GM23248 (cell line): ENCODE measurements at regions not wholly inside any gene's neighbourhood (a gene's known extent, or its start where the extent isn't known, plus 50 kb on each side); places are given as distances from the start of the nearest gene placed in this dataset.

ENCODE experiments used
- DNase-seq: peaks from one replicate; pipeline ENCODE4 v3.0.0-alpha.2; 2015
- H2AFZ ChIP-seq: fragments of 200-600 bp; sonication (generic); 2 replicates; pipeline ENCODE4 v1.6.1; 2016; ENCODE audit warnings: antibody characterized with exemption
- H3F3A ChIP-seq: fragments of 200-600 bp; sonication (generic); 2 replicates; pipeline ENCODE4 v1.6.1; 2016; ENCODE audit warnings: mild to moderate bottlenecking, antibody characterized with exemption, mixed run types; ENCODE audit not compliant: insufficient read depth
- H3K27ac ChIP-seq: fragments of 200-600 bp; sonication (generic); 2 replicates; pipeline ENCODE4 v1.5.1; 2016; ENCODE audit warnings: mild to moderate bottlenecking
- H3K27me3 ChIP-seq: fragments of 200-600 bp; sonication (generic); replicated peaks from 2 replicates; pipeline ENCODE4 v1.6.1; 2016; ENCODE audit warnings: mild to moderate bottlenecking; ENCODE audit not compliant: insufficient read depth
- H3K36me3 ChIP-seq: fragments of 200-600 bp; sonication (generic); 2 replicates; pipeline ENCODE4 v1.6.1; 2016; ENCODE audit warnings: low read depth, mild to moderate bottlenecking
- H3K4me1 ChIP-seq: fragments of 200-600 bp; sonication (generic); 2 replicates; pipeline ENCODE4 v1.6.1; 2016; ENCODE audit warnings: mild to moderate bottlenecking; ENCODE audit not compliant: insufficient read depth
- H3K4me2 ChIP-seq: fragments of 200-600 bp; sonication (generic); one replicate; pipeline ENCODE4 v1.6.1; 2016; ENCODE audit warnings: mild to moderate bottlenecking; ENCODE audit not compliant: unreplicated experiment
- H3K4me3 ChIP-seq: fragments of 200-600 bp; sonication (generic); 2 replicates; pipeline ENCODE4 v1.5.1; 2016; ENCODE audit warnings: mild to moderate bottlenecking
- H3K79me2 ChIP-seq: fragments of 200-600 bp; sonication (generic); 2 replicates; pipeline ENCODE4 v1.6.1; 2016; ENCODE audit warnings: mild to moderate bottlenecking; ENCODE audit not compliant: insufficient read depth
- H3K9ac ChIP-seq: fragments of 200-600 bp; sonication (generic); 2 replicates; pipeline ENCODE4 v1.6.1; 2016; ENCODE audit warnings: mild to moderate bottlenecking
- H3K9me2 ChIP-seq: fragments of 200-600 bp; sonication (generic); 2 replicates; pipeline ENCODE4 v1.6.1; 2016; ENCODE audit warnings: mixed run types, mild to moderate bottlenecking, moderate library complexity; ENCODE audit not compliant: insufficient read depth
- H3K9me3 ChIP-seq: fragments of 200-600 bp; sonication (generic); one replicate; pipeline ENCODE4 v1.6.1; 2017; ENCODE audit warnings: low read depth
- H4K20me1 ChIP-seq: fragments of 200-600 bp; sonication (generic); 2 replicates; pipeline ENCODE4 v1.6.0; 2016; ENCODE audit not compliant: insufficient read depth
- EZH2 ChIP-seq: fragments of 200-600 bp; sonication (generic); IDR thresholded peaks from 2 replicates; pipeline ENCODE4 v1.6.1; 2018; ENCODE audit warnings: antibody characterized with exemption, mild to moderate bottlenecking; ENCODE audit not compliant: insufficient read depth, poor library complexity, severe bottlenecking
- EZH2phosphoT487 ChIP-seq: fragments of 200-600 bp; sonication (generic); IDR thresholded peaks from 2 replicates; pipeline ENCODE4 v1.6.1; 2018; ENCODE audit warnings: antibody characterized with exemption, moderate library complexity, mild to moderate bottlenecking, low read depth; ENCODE audit not compliant: insufficient read depth
- WGBS, 2 experiments: methylation state at CpG; one replicate each; pipeline ENCODE4 v1.1.6; 2015 to 2017; ENCODE audit warnings: low lambda C conversion rate in 2 of 2, low coverage in 1 of 2; ENCODE audit errors: missing lambda C conversion rate in 2 of 2; 5-methylcytosine and 5-hydroxymethylcytosine counted together
- in situ Hi-C: fragments of 300-500 bp; cut with MboI; formaldehyde crosslinking; loops from 2 replicates; pipeline ENCODE4 v1.15.0; 2020

GRCh38 chr5:4570047-4570995, 569.8 kb upstream of the ADAMTS16 start:
- Histone ChIP-seq H3K79me2 (no peaks in the 10 kb centered on the region), H3K27ac (no peak overlapping the region), H3F3A (no peaks in the 10 kb centered on the region), H3K9me2 (no peaks in the 10 kb centered on the region), H3K36me3 (no peaks in the 10 kb centered on the region), H3K27me3 (no peaks in the 10 kb centered on the region), H3K9ac (no peak overlapping the region), H3K4me1 (no peaks in the 10 kb centered on the region), H3K4me3 (no peak overlapping the region), H4K20me1 (no peaks in the 10 kb centered on the region), H2AFZ (no peak overlapping the region), H3K4me2 (no peak overlapping the region), H3K9me3 (no peaks in the 10 kb centered on the region)
- TF ChIP-seq EZH2 (no peak), EZH2phosphoT487 (no peak)
- WGBS, 2 experiments: 69 to 70% methylated on average over 5 of the region's 5 CpGs
- no peak for DNase-seq
- in situ Hi-C loops: no loop called here

GRCh38 chr5:4571248-4571948, 568.7 kb upstream of the ADAMTS16 start:
- H3K9me3 ChIP-seq: no peaks in the 10 kb centered on the region
- H3K79me2 ChIP-seq: no peaks in the 10 kb centered on the region
- 61 to 67% methylated on average over 7 of the region's 7 CpGs for WGBS, 2 experiments
- H3K9me2 ChIP-seq: no peaks in the 10 kb centered on the region
- no peak overlapping the region for H3K9ac ChIP-seq
- H3K27me3 ChIP-seq: no peaks in the 10 kb centered on the region
- no peak overlapping the region for H3K4me2 ChIP-seq
- no peak overlapping the region for H3K27ac ChIP-seq
- H3F3A ChIP-seq: no peaks in the 10 kb centered on the region
- no peak overlapping the region for H2AFZ ChIP-seq
- no peak overlapping the region for H3K4me3 ChIP-seq
- H3K4me1 ChIP-seq: no peaks in the 10 kb centered on the region
- DNase-seq: no peak
- in situ Hi-C loops: no loop called here
- no peaks in the 10 kb centered on the region for H4K20me1 ChIP-seq
- no peaks in the 10 kb centered on the region for H3K36me3 ChIP-seq
- TF ChIP-seq EZH2phosphoT487 (no peak), EZH2 (no peak)

GRCh38 chr5:4572311-4573100, 567.6 kb upstream of the ADAMTS16 start:
- H3K79me2 ChIP-seq: no peaks in the 10 kb centered on the region
- no peak overlapping the region for H3K9ac ChIP-seq
- in situ Hi-C loops: no loop called here
- H3K36me3 ChIP-seq: no peaks in the 10 kb centered on the region
- H3K9me3 ChIP-seq: no peaks in the 10 kb centered on the region
- H3K27ac ChIP-seq: no peak overlapping the region
- no peaks in the 10 kb centered on the region for H3F3A ChIP-seq
- no peaks in the 10 kb centered on the region for H4K20me1 ChIP-seq
- no peak overlapping the region for H2AFZ ChIP-seq
- no peak overlapping the region for H3K4me2 ChIP-seq
- no peaks in the 10 kb centered on the region for H3K27me3 ChIP-seq
- DNase-seq: peak; percentile 5
- H3K9me2 ChIP-seq: no peaks in the 10 kb centered on the region
- WGBS, 2 experiments: 10 to 18% methylated on average over 6 of the region's 6 CpGs
- TF ChIP-seq EZH2: no peak
- TF ChIP-seq EZH2phosphoT487: no peak
- H3K4me3 ChIP-seq: no peak overlapping the region
- H3K4me1 ChIP-seq: no peaks in the 10 kb centered on the region

- H3K27ac ChIP-seq: no peak overlapping the region
- no peaks in the 10 kb centered on the region for H3F3A ChIP-seq
- H3K9me2 ChIP-seq: no peaks in the 10 kb centered on the region
- no peaks in the 10 kb centered on the region for H3K36me3 ChIP-seq
- in situ Hi-C loops: no loop called here
- H3K4me3 ChIP-seq: no peak overlapping the region
- no peak overlapping the region for H3K9ac ChIP-seq
- 49 to 54% methylated on average over 4 of the region's 4 CpGs for WGBS, 2 experiments
- H3K9me3 ChIP-seq: no peaks in the 10 kb centered on the region
- H3K79me2 ChIP-seq: no peaks in the 10 kb centered on the region
- H3K4me2 ChIP-seq: no peak overlapping the region
- H2AFZ ChIP-seq: no peak overlapping the region
- no peaks in the 10 kb centered on the region for H3K4me1 ChIP-seq
- no peaks in the 10 kb centered on the region for H4K20me1 ChIP-seq
- no peak for TF ChIP-seq EZH2phosphoT487
- TF ChIP-seq EZH2: no peak
- no peak for DNase-seq
- H3K27me3 ChIP-seq: no peaks in the 10 kb centered on the region
Observed at GRCh38 chr5:4575608-4576007, 564.5 kb upstream of the ADAMTS16 start.
